Peyer's patch (tissue), 4 donors: ENCODE measurements at regions not wholly inside any gene's neighbourhood (a gene's known extent, or its start where the extent isn't known, plus 50 kb on each side); places are given as distances from the start of the nearest gene placed in this dataset.

Source experiments
- CTCF ChIP-seq, 6 experiments: fragments of 450-650 bp in 4 of 6; fragments of 200-600 bp in 2 of 6; sonication (generic) in 1 of 6; IDR thresholded peaks; one replicate each; pipeline ENCODE4 v1.5.1; 2017 to 2019; ENCODE audit warnings: antibody characterized with exemption in 6 of 6, mild to moderate bottlenecking in 3 of 6, moderate library complexity in 1 of 6
- POLR2A ChIP-seq, 2 donors: fragments of 450-650 bp; IDR thresholded peaks; one replicate each; pipeline ENCODE4 v1.5.1; 2017; ENCODE audit warnings: antibody characterized with exemption in 2 of 2, mild to moderate bottlenecking in 2 of 2, moderate library complexity in 2 of 2

- TF ChIP-seq CTCF (IDR thresholded peaks at IDR 0.05) (no peak), POLR2A (IDR thresholded peaks at IDR 0.05) (no peak)
These were observed 59.9 kb upstream of the SMOX start for GRCh38 chr20:4088766-4089165.
